Endothelial cell of umbilical vein (primary cell): ENCODE measurements at regions not wholly inside any gene's neighbourhood (a gene's known extent, or its start where the extent isn't known, plus 50 kb on each side); places are given as distances from the start of the nearest gene placed in this dataset.

ENCODE experiments used
- BruUV-seq: library from RNA; stranded (reverse); fragments of 400-500 nt; replicated peaks from 2 replicates; lab custom pipeline; 2021; lab: Mats Ljungman, UMichigan
- CTCF ChIA-PET: fragments of 300-600, 350-600 bp; sonication (Branson Sonifier 250); formaldehyde crosslinking; loops from one replicate; lab custom pipeline; 2021; ENCODE audit warnings: antibody characterized with exemption, inconsistent platforms; lab: Charles Lee
- POLR2A ChIA-PET: fragments of 300-600, 350-600 bp; sonication (Branson Sonifier 250); formaldehyde crosslinking; loops from one replicate; lab custom pipeline; 2021; ENCODE audit warnings: antibody characterized with exemption, inconsistent platforms; lab: Charles Lee
- DNase-seq: peaks from one replicate; pipeline ENCODE4 v3.0.0-alpha.2; 2011; ENCODE audit warnings: low read depth, low spot score
- FAIRE-seq: peaks from 2 replicates; lab custom pipeline; 2011; peaks lifted over from hg19 to GRCh38; lab: Jason Lieb, UNC
- H2AFZ ChIP-seq: 2 replicates; pipeline ENCODE4 v1.6.0; 2012; ENCODE audit warnings: low read depth, low read length, control low read depth, inconsistent platforms
- H3K27ac ChIP-seq: 2 replicates; pipeline ENCODE4 v1.5.1; 2011; ENCODE audit warnings: low read depth, mild to moderate bottlenecking, control low read depth, low read length, moderate library complexity; ENCODE audit not compliant: insufficient read depth
- H3K27me3 ChIP-seq, 2 experiments: 2 replicates each; pipeline versions ENCODE4 v1.6.0 to v1.6.1; 2011; ENCODE audit warnings: low read length in 2 of 2, mixed read lengths in 1 of 2; ENCODE audit not compliant: control insufficient read depth in 2 of 2, insufficient read depth in 2 of 2
- H3K36me3 ChIP-seq, 2 experiments: 2 replicates in 1 of 2; 3 replicates in 1 of 2; pipeline ENCODE4 v1.5.1; 2011; ENCODE audit warnings: low read length in 2 of 2, mild to moderate bottlenecking in 1 of 2, moderate library complexity in 1 of 2; ENCODE audit not compliant: control insufficient read depth in 2 of 2, insufficient read depth in 2 of 2; ENCODE audit errors: extremely low read depth in 1 of 2
- H3K4me1 ChIP-seq: 3 replicates; pipeline ENCODE4 v1.5.1; 2011; ENCODE audit warnings: mild to moderate bottlenecking, low read length; ENCODE audit not compliant: control insufficient read depth, insufficient read depth; ENCODE audit errors: extremely low read depth
- H3K4me2 ChIP-seq: 2 replicates; pipeline ENCODE4 v1.6.1; 2011; ENCODE audit warnings: low read length, control low read depth, mixed read lengths; ENCODE audit not compliant: insufficient read depth
- H3K4me3 ChIP-seq, 3 experiments: fragments of 200-600 bp in 1 of 3; sonication (generic), shearing (Covaris generic) in 1 of 3; replicated peaks in 1 of 3; 2 replicates each; pipeline ENCODE4 v1.5.1; 2011 to 2016; ENCODE audit warnings: control low read depth in 3 of 3, low read length in 3 of 3, mild to moderate bottlenecking in 2 of 3, inconsistent platforms in 1 of 3, low read depth in 1 of 3, moderate library complexity in 1 of 3; ENCODE audit not compliant: insufficient read depth in 1 of 3
- H3K79me2 ChIP-seq: 2 replicates; pipeline ENCODE4 v1.6.0; 2012; ENCODE audit warnings: low read length, inconsistent platforms; ENCODE audit not compliant: control insufficient read depth, insufficient read depth
- H3K9ac ChIP-seq: replicated peaks from 2 replicates; pipeline ENCODE3; 2011; ENCODE audit warnings: low read length, control low read depth; ENCODE audit not compliant: insufficient read depth; ENCODE audit errors: extremely low read depth
- H3K9me1 ChIP-seq: replicated peaks from 3 replicates; pipeline ENCODE4 v1.6.0; 2011; ENCODE audit warnings: mild to moderate bottlenecking, low read length; ENCODE audit not compliant: control insufficient read depth, insufficient read depth; ENCODE audit errors: extremely low read depth
- H3K9me3 ChIP-seq: replicated peaks from 2 replicates; pipeline ENCODE4 v1.5.1; 2012; ENCODE audit warnings: low read length, inconsistent platforms; ENCODE audit not compliant: control insufficient read depth, insufficient read depth
- H4K20me1 ChIP-seq: replicated peaks from 2 replicates; pipeline ENCODE3; 2011; ENCODE audit warnings: mild to moderate bottlenecking, low read length; ENCODE audit not compliant: control insufficient read depth, insufficient read depth; ENCODE audit errors: extremely low read depth
- EZH2 ChIP-seq: IDR thresholded peaks from 2 replicates; pipeline ENCODE4 v1.6.1; 2012; ENCODE audit warnings: borderline replicate concordance, low read depth, mild to moderate bottlenecking, moderate library complexity, low read length, inconsistent platforms; ENCODE audit not compliant: severe bottlenecking
- FOS ChIP-seq: IDR thresholded peaks from 2 replicates; pipeline ENCODE4 v1.6.1; 2011; ENCODE audit warnings: mild to moderate bottlenecking, low read length, moderate library complexity, borderline replicate concordance; ENCODE audit not compliant: insufficient read depth
- JUN ChIP-seq: IDR thresholded peaks from 2 replicates; pipeline ENCODE4 v1.6.1; 2011; ENCODE audit warnings: borderline replicate concordance, low read depth; ENCODE audit not compliant: insufficient read length, insufficient read depth
- MYC ChIP-seq: IDR thresholded peaks from one replicate; pipeline ENCODE4 v1.6.1; 2011; ENCODE audit warnings: mild to moderate bottlenecking, low read depth, low read length
- dilution Hi-C: fragments of 300-500 bp; cut with MboI; formaldehyde crosslinking; loops from one replicate; pipeline ENCODE4 v1.15.0; 2019; ENCODE audit warnings: low sequenced_read_pairs; ENCODE audit not compliant: extremely low pct_ligation_motif_present
- intact Hi-C: fragments of 100-400 bp; cut with micrococcal nuclease; formaldehyde crosslinking; loops from one replicate; pipeline ENCODE4 v1.10.0; 2022
- TF ChIP-seq, protein P1 (sequence below), 2 donors: IDR thresholded peaks; 1 replicate in 1 of 2; 2 replicates in 1 of 2; pipeline ENCODE4 v1.5.1; 2011; ENCODE audit warnings: low read length in 2 of 2, mild to moderate bottlenecking in 2 of 2, moderate library complexity in 2 of 2, control low read depth in 1 of 2, inconsistent platforms in 1 of 2, low read depth in 1 of 2; ENCODE audit not compliant: insufficient read depth in 1 of 2; ENCODE audit errors: extremely low read depth in 1 of 2
- TF ChIP-seq, protein P2 (sequence below): IDR thresholded peaks from 2 replicates; pipeline ENCODE4 v1.6.1; 2011; ENCODE audit not compliant: insufficient read depth, insufficient read length

- BruUV-seq, result no TSS peak
- DNase-seq, result no peak
- TF ChIP-seq, protein P1, sequence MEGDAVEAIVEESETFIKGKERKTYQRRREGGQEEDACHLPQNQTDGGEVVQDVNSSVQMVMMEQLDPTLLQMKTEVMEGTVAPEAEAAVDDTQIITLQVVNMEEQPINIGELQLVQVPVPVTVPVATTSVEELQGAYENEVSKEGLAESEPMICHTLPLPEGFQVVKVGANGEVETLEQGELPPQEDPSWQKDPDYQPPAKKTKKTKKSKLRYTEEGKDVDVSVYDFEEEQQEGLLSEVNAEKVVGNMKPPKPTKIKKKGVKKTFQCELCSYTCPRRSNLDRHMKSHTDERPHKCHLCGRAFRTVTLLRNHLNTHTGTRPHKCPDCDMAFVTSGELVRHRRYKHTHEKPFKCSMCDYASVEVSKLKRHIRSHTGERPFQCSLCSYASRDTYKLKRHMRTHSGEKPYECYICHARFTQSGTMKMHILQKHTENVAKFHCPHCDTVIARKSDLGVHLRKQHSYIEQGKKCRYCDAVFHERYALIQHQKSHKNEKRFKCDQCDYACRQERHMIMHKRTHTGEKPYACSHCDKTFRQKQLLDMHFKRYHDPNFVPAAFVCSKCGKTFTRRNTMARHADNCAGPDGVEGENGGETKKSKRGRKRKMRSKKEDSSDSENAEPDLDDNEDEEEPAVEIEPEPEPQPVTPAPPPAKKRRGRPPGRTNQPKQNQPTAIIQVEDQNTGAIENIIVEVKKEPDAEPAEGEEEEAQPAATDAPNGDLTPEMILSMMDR (IDR thresholded peaks at IDR 0.05; ENCODE audit: extremely low read depth in 1 of 2, insufficient read depth in 1 of 2, low read depth in 1 of 2, low read length in 2 of 2), result no peak
- no peak for TF ChIP-seq JUN
- TF ChIP-seq EZH2, result no peak
- H4K20me1 ChIP-seq, result no peaks in the 10 kb centered on the region
- H3K9me1 ChIP-seq, result no peaks in the 10 kb centered on the region
- H3K4me1 ChIP-seq, result no peaks in the 10 kb centered on the region
- H3K36me3 ChIP-seq, result no peaks in the 10 kb centered on the region
- no peaks in the 10 kb centered on the region for H3K27me3 ChIP-seq
- no peaks in the 10 kb centered on the region for H3K79me2 ChIP-seq
- FAIRE-seq, result no peak
- H3K4me3 ChIP-seq, result no peak overlapping the region
- no peak overlapping the region for H3K9ac ChIP-seq
- H3K4me2 ChIP-seq, result no peak overlapping the region
- ChIA-PET CTCF (no interaction called here), POLR2A (no interaction called here)
- dilution Hi-C loops, result no loop called here
- no peaks in the 10 kb centered on the region for H3K9me3 ChIP-seq
- no peak overlapping the region for H3K27ac ChIP-seq
- intact Hi-C loops, result no loop called here
- no peak overlapping the region for H2AFZ ChIP-seq
Measured at GRCh38 chr6:48401016-48401415, 290.0 kb upstream of the PTCHD4 start.

- H3K27ac ChIP-seq, result no peak overlapping the region
- H2AFZ ChIP-seq, result no peak overlapping the region
- H3K4me1 ChIP-seq, result no peaks in the 10 kb centered on the region
- TF ChIP-seq FOS (no peak), EZH2 (no peak), MYC (no peak)
- TF ChIP-seq, protein P1 (IDR thresholded peaks at IDR 0.05; ENCODE audit: extremely low read depth in 1 of 2, insufficient read depth in 1 of 2, low read depth in 1 of 2, low read length in 2 of 2), result no peak
- TF ChIP-seq, protein P2, sequence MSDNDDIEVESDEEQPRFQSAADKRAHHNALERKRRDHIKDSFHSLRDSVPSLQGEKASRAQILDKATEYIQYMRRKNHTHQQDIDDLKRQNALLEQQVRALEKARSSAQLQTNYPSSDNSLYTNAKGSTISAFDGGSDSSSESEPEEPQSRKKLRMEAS, result no peak
- H3K4me3 ChIP-seq, result no peak overlapping the region
- H3K9me1 ChIP-seq, result no peaks in the 10 kb centered on the region
- POLR2A ChIA-PET, result no interaction called here
- no peak overlapping the region for H3K4me2 ChIP-seq
- no peaks in the 10 kb centered on the region for H3K27me3 ChIP-seq
- intact Hi-C loops, result no loop called here
- CTCF ChIA-PET, result no interaction called here
- dilution Hi-C loops, result no loop called here
- H3K36me3 ChIP-seq, result no peaks in the 10 kb centered on the region
- BruUV-seq, result no TSS peak
- DNase-seq (no peak), FAIRE-seq (no peak)
- H4K20me1 ChIP-seq, result no peaks in the 10 kb centered on the region
- H3K9me3 ChIP-seq, result no peaks in the 10 kb centered on the region
- H3K9ac ChIP-seq, result no peak overlapping the region
- no peaks in the 10 kb centered on the region for H3K79me2 ChIP-seq
Measured at GRCh38 chr6:48397887-48398286, 286.9 kb upstream of the PTCHD4 start.
